SK-N-SH (cell line): ENCODE measurements at regions not wholly inside any gene's neighbourhood (a gene's known extent, or its start where the extent isn't known, plus 50 kb on each side); places are given as distances from the start of the nearest gene placed in this dataset.

Experiments used
- CTCF ChIA-PET: fragments of 300-600, 350-600 bp; formaldehyde crosslinking; extraction: SDS; loops from one replicate; lab custom pipeline; 2021; lab: Yijun Ruan, JAX
- POLR2A ChIA-PET: fragments of 350-600 bp; sonication (Branson Sonifier 250); formaldehyde crosslinking; extraction: SDS; loops from one replicate; lab custom pipeline; 2020; ENCODE audit warnings: antibody characterized with exemption, inconsistent platforms; lab: Yijun Ruan, JAX
- DNase-seq: peaks from one replicate; pipeline ENCODE4 v3.0.0; 2012
- H2AFZ ChIP-seq: fragments of 200-600 bp; sonication (generic); 2 replicates; pipeline ENCODE4 v1.8.1; 2016; ENCODE audit warnings: antibody characterized with exemption, mild to moderate bottlenecking, low read depth
- H3F3A ChIP-seq: fragments of 200-600 bp; sonication (generic); replicated peaks from 2 replicates; pipeline ENCODE3; 2016; ENCODE audit warnings: antibody characterized with exemption, mild to moderate bottlenecking; ENCODE audit not compliant: insufficient read depth
- H3K27ac ChIP-seq, 2 experiments: fragments of 200-500 bp in 1 of 2; fragments of 200-600 bp in 1 of 2; sonication (Bioruptor generic) in 1 of 2; sonication (generic), shearing (Covaris generic) in 1 of 2; 2 replicates each; pipeline versions ENCODE4 v1.5.1 to v1.6.1; 2014 to 2016; ENCODE audit warnings: low read depth in 2 of 2, inconsistent platforms in 1 of 2, low read length in 1 of 2, mild to moderate bottlenecking in 1 of 2, mixed read lengths in 1 of 2
- H3K27me3 ChIP-seq: fragments of 200-600 bp; sonication (generic), shearing (Covaris generic); 2 replicates; pipeline ENCODE4 v1.6.1; 2016; ENCODE audit warnings: mixed run types; ENCODE audit not compliant: insufficient read depth
- H3K36me3 ChIP-seq, 2 experiments: fragments of 200-500 bp in 1 of 2; fragments of 200-600 bp in 1 of 2; sonication (Bioruptor generic) in 1 of 2; sonication (generic) in 1 of 2; replicated peaks in 1 of 2; 2 replicates each; pipeline versions ENCODE3 to v1.5.1; 2014 to 2016; ENCODE audit warnings: low read length in 1 of 2, mild to moderate bottlenecking in 1 of 2; ENCODE audit not compliant: insufficient read depth in 2 of 2, control insufficient read depth in 1 of 2
- H3K4me1 ChIP-seq, 2 experiments: fragments of 200-500 bp in 1 of 2; fragments of 200-600 bp in 1 of 2; sonication (Bioruptor generic) in 1 of 2; sonication (generic), shearing (Covaris generic) in 1 of 2; 2 replicates each; pipeline versions ENCODE4 v1.5.1 to v1.6.1; 2014 to 2016; ENCODE audit warnings: low read depth in 1 of 2, low read length in 1 of 2, mixed run types in 1 of 2; ENCODE audit not compliant: insufficient read depth in 2 of 2, control insufficient read depth in 1 of 2
- H3K4me2 ChIP-seq: fragments of 200-600 bp; sonication (generic), shearing (Covaris generic); 2 replicates; pipeline ENCODE4 v1.6.1; 2017; ENCODE audit warnings: mixed run types
- H3K4me3 ChIP-seq, 2 experiments: fragments of 200-500 bp in 1 of 2; fragments of 200-600 bp in 1 of 2; sonication (Bioruptor generic) in 1 of 2; sonication (generic), shearing (Covaris generic) in 1 of 2; 2 replicates each; pipeline versions ENCODE4 v1.5.1 to v1.8.1; 2014 to 2016; ENCODE audit warnings: low read depth in 2 of 2, inconsistent platforms in 1 of 2, low read length in 1 of 2, mild to moderate bottlenecking in 1 of 2, mixed read lengths in 1 of 2, moderate library complexity in 1 of 2
- H3K79me2 ChIP-seq: fragments of 200-600 bp; sonication (generic); 2 replicates; pipeline ENCODE4 v1.8.1; 2017; ENCODE audit warnings: mild to moderate bottlenecking; ENCODE audit not compliant: insufficient read depth
- H3K9ac ChIP-seq: fragments of 200-600 bp; sonication (generic); 2 replicates; pipeline ENCODE4 v1.6.1; 2017; ENCODE audit warnings: mixed run types
- H3K9me2 ChIP-seq: fragments of 200-600 bp; sonication (generic); 2 replicates; pipeline ENCODE4 v1.6.1; 2017; ENCODE audit warnings: mixed run types
- H3K9me3 ChIP-seq: fragments of 200-600 bp; sonication (generic); 2 replicates; pipeline ENCODE4 v1.6.1; 2017; ENCODE audit warnings: mixed run types, mild to moderate bottlenecking, moderate library complexity
- H4K20me1 ChIP-seq: fragments of 200-600 bp; sonication (generic); 2 replicates; pipeline ENCODE4 v1.6.1; 2017; ENCODE audit warnings: mild to moderate bottlenecking, mixed run types; ENCODE audit not compliant: insufficient read depth
- CHD2 ChIP-seq: fragments of 150-350 bp; IDR thresholded peaks from 2 replicates; pipeline ENCODE4 v1.6.1; 2018; ENCODE audit warnings: low read length; ENCODE audit not compliant: partially characterized antibody
- ELF1 ChIP-seq: IDR thresholded peaks from 2 replicates; pipeline ENCODE4 v1.4.0; 2012
- EP300 ChIP-seq, 2 experiments: IDR thresholded peaks; 2 replicates each; pipeline versions ENCODE4 v1.4.0 to v1.6.1; 2012; ENCODE audit warnings: borderline replicate concordance in 1 of 2, low read depth in 1 of 2, low read length in 1 of 2
- EZH2phosphoT487 ChIP-seq: fragments of 200-600 bp; sonication (generic); IDR thresholded peaks from 2 replicates; pipeline ENCODE4 v1.6.1; 2017; ENCODE audit warnings: low read depth, mixed run types, mild to moderate bottlenecking, antibody characterized with exemption, moderate library complexity, borderline replicate concordance
- FOXJ3 ChIP-seq: sonication (generic); formaldehyde crosslinking; IDR thresholded peaks from 2 replicates; pipeline ENCODE4 v1.5.1; 2020; ENCODE audit warnings: mild to moderate bottlenecking, missing genetic modification reagents
- GATA2 ChIP-seq: sonication (generic); formaldehyde crosslinking; IDR thresholded peaks from 2 replicates; pipeline ENCODE4 v1.5.0; 2020; ENCODE audit warnings: mild to moderate bottlenecking, missing genetic modification reagents
- MAX ChIP-seq: IDR thresholded peaks from 2 replicates; pipeline ENCODE4 v1.4.0; 2012; ENCODE audit warnings: low read depth
- MEF2A ChIP-seq: IDR thresholded peaks from 2 replicates; pipeline ENCODE4 v1.4.0; 2012; ENCODE audit warnings: low read depth, borderline replicate concordance
- MXI1 ChIP-seq: IDR thresholded peaks from 2 replicates; pipeline ENCODE4 v1.6.1; 2012; ENCODE audit warnings: mild to moderate bottlenecking, low read depth, low read length, improper control_type of control experiment
- NFIC ChIP-seq: IDR thresholded peaks from 2 replicates; pipeline ENCODE4 v1.4.0; 2012; ENCODE audit warnings: borderline replicate concordance
- POLR2AphosphoS5 ChIP-seq: IDR thresholded peaks from 2 replicates; pipeline ENCODE4 v1.6.1; 2012; ENCODE audit warnings: low read depth, low read length
- RCOR1 ChIP-seq: fragments of 150-350 bp; IDR thresholded peaks from 2 replicates; pipeline ENCODE4 v1.6.1; 2017; ENCODE audit warnings: antibody characterized with exemption, low read length
- REST ChIP-seq: IDR thresholded peaks from 2 replicates; pipeline ENCODE4 v1.6.1; 2012; ENCODE audit warnings: mild to moderate bottlenecking, low read depth, low read length, moderate library complexity
- RFX5 ChIP-seq: IDR thresholded peaks from 2 replicates; pipeline ENCODE4 v1.6.1; 2012; ENCODE audit warnings: mild to moderate bottlenecking, improper control_type of control experiment, low read length
- RXRA ChIP-seq: IDR thresholded peaks from 2 replicates; pipeline ENCODE4 v1.4.0; 2012; ENCODE audit warnings: low read depth, mild to moderate bottlenecking, borderline replicate concordance
- TAF1 ChIP-seq: IDR thresholded peaks from 2 replicates; pipeline ENCODE4 v1.6.1; 2012; ENCODE audit warnings: low read depth, mild to moderate bottlenecking, low read length, moderate library complexity, borderline replicate concordance
- TEAD4 ChIP-seq: IDR thresholded peaks from 2 replicates; pipeline ENCODE4 v1.4.0; 2012; ENCODE audit warnings: mild to moderate bottlenecking, borderline replicate concordance; ENCODE audit not compliant: insufficient read depth
- USF1 ChIP-seq: IDR thresholded peaks from 2 replicates; pipeline ENCODE4 v1.4.0; 2012; ENCODE audit warnings: low read depth, borderline replicate concordance
- YY1 ChIP-seq: IDR thresholded peaks from 2 replicates; pipeline ENCODE4 v1.4.0; 2012; ENCODE audit warnings: low read depth, mild to moderate bottlenecking
- WGBS: methylation state at CpG from one replicate; pipeline ENCODE4 v1.1.6; 2017; ENCODE audit warnings: low lambda C conversion rate; 5-methylcytosine and 5-hydroxymethylcytosine counted together
- TF ChIP-seq, protein P1 (sequence below): IDR thresholded peaks from 2 replicates; pipeline ENCODE4; 2012

- TF ChIP-seq REST: no peak
Observed at GRCh38 chrX:77085372-77085771, 361.8 kb upstream of the FGF16 start (continued).

GRCh38 chrX:77087529-77088169, 359.5 kb upstream of the FGF16 start:
- 2% methylated on average over 7 of the region's 7 CpGs for WGBS
- Histone ChIP-seq H3K27me3 (no peaks in the 10 kb centered on the region), H3K79me2 (no peaks in the 10 kb centered on the region), H3F3A (no peaks in the 10 kb centered on the region), H3K9me3 (no peaks in the 10 kb centered on the region), H3K4me2 (no peak overlapping the region), H3K4me1 (no peaks in the 10 kb centered on the region), H3K9ac (no peak overlapping the region), H3K36me3 (no peaks in the 10 kb centered on the region), H3K4me3 (no peak overlapping the region), H2AFZ (no peak overlapping the region), H3K27ac (no peak overlapping the region), H3K9me2 (no peaks in the 10 kb centered on the region), H4K20me1 (no peaks in the 10 kb centered on the region)
- DNase-seq: no peak
- ChIA-PET POLR2A (no interaction called here), CTCF (no interaction called here)
- 0 out of 2 replicates have a peak, but pooled peaks have one; percentile 12 for TF ChIP-seq NFIC
- no peak for TF ChIP-seq FOXJ3 (CRISPR knock-in tag)

- Histone ChIP-seq H3K79me2 (no peaks in the 10 kb centered on the region), H3K9me2 (no peaks in the 10 kb centered on the region), H3K36me3 (no peaks in the 10 kb centered on the region), H3K4me3 (no peak overlapping the region), H4K20me1 (no peaks in the 10 kb centered on the region), H3F3A (no peaks in the 10 kb centered on the region), H3K4me2 (no peak overlapping the region), H2AFZ (no peak overlapping the region), H3K27ac (no peak overlapping the region), H3K4me1 (no peaks in the 10 kb centered on the region), H3K9ac (no peak overlapping the region), H3K27me3 (no peaks in the 10 kb centered on the region), H3K9me3 (no peaks in the 10 kb centered on the region)
- 0% methylated on average over 1 of the region's 1 CpG for WGBS
- no peak for DNase-seq
- no peak for TF ChIP-seq CHD2
- TF ChIP-seq FOXJ3 (CRISPR knock-in tag): no peak
- TF ChIP-seq NFIC: no peak
- no peak for TF ChIP-seq POLR2AphosphoS5
- no peak for TF ChIP-seq TAF1
- no peak for TF ChIP-seq MAX
- TF ChIP-seq MXI1: no peak
- TF ChIP-seq RCOR1: no peak
- TF ChIP-seq RXRA: no peak
- TF ChIP-seq ELF1: no peak
- no peak for TF ChIP-seq TEAD4
- no peak for TF ChIP-seq EP300 (IDR thresholded peaks at IDR 0.05; ENCODE audit: borderline replicate concordance in 1 of 2, low read depth in 1 of 2, low read length in 1 of 2)
- TF ChIP-seq GATA2 (CRISPR knock-in tag): no peak
- no peak for TF ChIP-seq EZH2phosphoT487
- TF ChIP-seq, protein P1, sequence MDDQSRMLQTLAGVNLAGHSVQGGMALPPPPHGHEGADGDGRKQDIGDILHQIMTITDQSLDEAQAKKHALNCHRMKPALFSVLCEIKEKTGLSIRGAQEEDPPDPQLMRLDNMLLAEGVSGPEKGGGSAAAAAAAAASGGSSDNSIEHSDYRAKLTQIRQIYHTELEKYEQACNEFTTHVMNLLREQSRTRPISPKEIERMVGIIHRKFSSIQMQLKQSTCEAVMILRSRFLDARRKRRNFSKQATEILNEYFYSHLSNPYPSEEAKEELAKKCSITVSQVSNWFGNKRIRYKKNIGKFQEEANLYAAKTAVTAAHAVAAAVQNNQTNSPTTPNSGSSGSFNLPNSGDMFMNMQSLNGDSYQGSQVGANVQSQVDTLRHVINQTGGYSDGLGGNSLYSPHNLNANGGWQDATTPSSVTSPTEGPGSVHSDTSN: no peak
- no peak for TF ChIP-seq USF1
- no peak for TF ChIP-seq RFX5
- no peak for TF ChIP-seq MEF2A
- no peak for TF ChIP-seq YY1
- CTCF ChIA-PET: no interaction called here
- POLR2A ChIA-PET: no interaction called here
Observed at GRCh38 chrX:77088233-77088632, 359.0 kb upstream of the FGF16 start.
